ENCODE measurements at regions not wholly inside any gene's neighbourhood (a gene's known extent, or its start where the extent isn't known, plus 50 kb on each side); places are given as distances from the start of the nearest gene placed in this dataset.
"Not testable (repeated sequence)": the region's sequence is repeated elsewhere in the genome, so short reads cannot be mapped to it uniquely, and the experiment has no call there.

GRCh38 chr4:92241094-92241493, 62.7 kb upstream of the GRID2 start:
- DNase-seq, result no peak

- no peak for DNase-seq
Measured at GRCh38 chr4:92246384-92246783, 57.4 kb upstream of the GRID2 start.

- no peak for DNase-seq
Measured at GRCh38 chr4:92249541-92249940, 54.2 kb upstream of the GRID2 start.

GRCh38 chr4:92251711-92252110, 52.1 kb upstream of the GRID2 start:
- no peak for DNase-seq

GRCh38 chr4:92252358-92252757, 51.4 kb upstream of the GRID2 start:
- not testable (repeated sequence) for DNase-seq

GRCh38 chr4:92252846-92253245, 50.9 kb upstream of the GRID2 start:
- no peak for DNase-seq

- no peak for DNase-seq
Measured at GRCh38 chr4:92253550-92253949, 50.2 kb upstream of the GRID2 start.

Measured in NCI-H1092 treated with DMSO at 0.1 percent for 48 hours (cell line).